ENCODE measurements at regions not wholly inside any gene's neighbourhood (a gene's known extent, or its start where the extent isn't known, plus 50 kb on each side); places are given as distances from the start of the nearest gene placed in this dataset.

- no peak for TF ChIP-seq CTCF (IDR thresholded peaks at IDR 0.05)
- Histone ChIP-seq H3K4me3 (no peak overlapping the region), H3K27ac (no peak overlapping the region)
- no peak for DNase-seq (ENCODE audit: low spot score)
Measured at GRCh38 chr11:81932303-81932702, 801.4 kb downstream of the FAM181B start.

DNA sequence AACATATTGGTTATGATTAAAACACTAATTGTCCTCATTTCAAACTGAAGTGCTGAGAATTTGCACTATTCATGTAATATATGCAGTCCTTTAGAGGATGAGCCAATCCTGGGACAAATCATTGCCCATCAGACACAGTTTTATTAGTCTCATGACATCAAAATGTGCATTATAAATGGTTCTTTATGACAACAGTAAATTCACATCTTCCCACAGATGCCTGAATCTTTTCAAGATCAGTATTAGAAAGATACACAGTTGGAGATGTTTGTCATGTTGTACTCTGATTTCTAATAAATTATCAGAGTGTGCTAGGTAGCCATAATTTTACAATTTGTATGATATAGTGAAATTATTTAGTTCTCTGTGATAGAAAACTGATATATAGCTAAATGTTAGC lies 813.5 kb downstream of the FAM181B start:
- no peak for DNase-seq (ENCODE audit: low spot score)
- H3K4me3 ChIP-seq = no peak overlapping the region
- no peak overlapping the region for H3K27ac ChIP-seq
- TF ChIP-seq CTCF (IDR thresholded peaks at IDR 0.05) = no peak

GRCh38 chr11:81916451-81916850 lies 817.2 kb downstream of the FAM181B start:
- no peak for DNase-seq (ENCODE audit: low spot score)
- no peak overlapping the region for H3K27ac ChIP-seq
- H3K4me3 ChIP-seq = no peak overlapping the region
- TF ChIP-seq CTCF (IDR thresholded peaks at IDR 0.05) = no peak

- Histone ChIP-seq H3K4me3 (peak overlapping the region; percentile 22), H3K27ac (no peak overlapping the region)
- DNase-seq (ENCODE audit: low spot score) = no peak
- no peak for TF ChIP-seq CTCF (IDR thresholded peaks at IDR 0.05)
Measured at GRCh38 chr11:81915045-81915444, 818.6 kb downstream of the FAM181B start.

DNA sequence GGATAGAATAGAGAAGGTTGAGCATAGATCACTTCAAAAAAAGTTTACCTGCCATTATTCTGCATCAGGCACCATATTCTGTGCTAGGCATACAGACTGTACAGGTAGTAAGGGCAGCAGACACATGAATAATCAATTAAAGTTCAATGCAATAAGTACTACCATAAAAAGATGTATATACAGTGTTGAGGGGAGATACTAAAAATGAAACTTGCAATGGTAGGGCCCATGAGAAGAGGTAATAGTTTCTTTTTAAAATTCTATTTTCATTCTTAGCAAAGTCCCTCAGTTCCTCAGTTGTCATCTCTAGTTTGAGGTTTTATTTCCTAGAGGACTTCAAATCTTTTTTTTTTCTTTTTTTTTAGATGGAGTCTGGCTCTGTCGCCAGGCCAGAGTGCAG lies 819.9 kb downstream of the FAM181B start:
- no peak for TF ChIP-seq CTCF (IDR thresholded peaks at IDR 0.05)
- no peak overlapping the region for H3K27ac ChIP-seq
- no peak for DNase-seq (ENCODE audit: low spot score)
- no peak overlapping the region for H3K4me3 ChIP-seq

GRCh38 chr11:81907996-81908395 lies 825.7 kb downstream of the FAM181B start:
- Histone ChIP-seq H3K27ac (peak overlapping the region in 1 of 2 donors; percentile 20), H3K4me3 (no peak overlapping the region)
- no peak for TF ChIP-seq CTCF (IDR thresholded peaks at IDR 0.05)
- no peak for DNase-seq (ENCODE audit: low spot score)

- Histone ChIP-seq H3K27ac (no peak overlapping the region), H3K4me3 (no peak overlapping the region)
- DNase-seq (ENCODE audit: low spot score) = no peak
- no peak for TF ChIP-seq CTCF (IDR thresholded peaks at IDR 0.05)
Measured at GRCh38 chr11:81899156-81899555, 834.5 kb downstream of the FAM181B start.

All from coronary artery (tissue), 2 donors.